ENCODE measurements at regions not wholly inside any gene's neighbourhood (a gene's known extent, or its start where the extent isn't known, plus 50 kb on each side); places are given as distances from the start of the nearest gene placed in this dataset.

- Histone ChIP-seq H3K27me3 (ENCODE audit: control insufficient read depth in 1 of 2, insufficient read depth in 2 of 2, low read length in 2 of 2) (no peaks in the 10 kb centered on the region), H3K4me1 (ENCODE audit: insufficient read depth, low read length) (no peaks in the 10 kb centered on the region), H3K27ac (ENCODE audit: extremely low read length, insufficient read depth, low read length) (no peak overlapping the region), H3K79me2 (ENCODE audit: insufficient read depth, low read length) (no peaks in the 10 kb centered on the region), H3K4me2 (ENCODE audit: low read depth, low read length) (no peak overlapping the region), H3K9me3 (ENCODE audit: low read length) (peaks cover 32% of the 10 kb centered on the region), H2AFZ (ENCODE audit: low read length) (no peak overlapping the region), H3K9ac (ENCODE audit: insufficient read depth, low read depth, low read length) (no peak overlapping the region), H4K20me1 (ENCODE audit: insufficient read depth, low read length) (no peaks in the 10 kb centered on the region), H3K36me3 (replicated peaks in 1 of 2; ENCODE audit: control insufficient read depth in 1 of 2, insufficient read depth in 2 of 2, low read length in 2 of 2) (no peaks in the 10 kb centered on the region), H3K4me3 (replicated peaks in 1 of 3; ENCODE audit: insufficient read depth in 1 of 3, low read depth in 2 of 3, low read length in 3 of 3) (no peak overlapping the region)
- intact Hi-C loops (cut with micrococcal nuclease; ENCODE audit: unreplicated experiment), result no loop called here
- WGBS (ENCODE audit: low lambda C conversion rate), result 94% methylated on average over 1 of the region's 1 CpG
- POLR2A ChIA-PET, result no interaction called here
- FAIRE-seq (no peak), DNase-seq (ENCODE audit: low spot score) (no peak), ATAC-seq (no peak)
- CTCF ChIA-PET (ENCODE audit: low intra/inter-chr PET ratio, low total read pairs), result no interaction called here
- TF ChIP-seq NPAS2 (CRISPR knock-in tag; IDR thresholded peaks at IDR 0.05; ENCODE audit: borderline replicate concordance) (no peak), SRY (CRISPR knock-in tag; IDR thresholded peaks at IDR 0.05) (no peak)
- in situ Hi-C loops (cut with HindIII; ENCODE audit: extremely low pct_ligation_motif_present, low pct_unique_long_range_greater_than_20kb), result no loop called here
- BruUV-seq (replicated peaks), result no TSS peak
Measured at GRCh38 chr1:96281491-96281890, 440.1 kb upstream of the PTBP2 start.

- ATAC-seq, result no peak
- ChIA-PET CTCF (ENCODE audit: low intra/inter-chr PET ratio, low total read pairs) (no interaction called here), POLR2A (no interaction called here)
- Histone ChIP-seq H3K27me3 (ENCODE audit: control insufficient read depth in 1 of 2, insufficient read depth in 2 of 2, low read length in 2 of 2) (no peaks in the 10 kb centered on the region), H3K9me3 (ENCODE audit: low read length) (peaks cover 60% of the 10 kb centered on the region), H3K27ac (ENCODE audit: extremely low read length, insufficient read depth, low read length) (no peak overlapping the region), H3K9ac (ENCODE audit: insufficient read depth, low read depth, low read length) (no peak overlapping the region), H3K4me1 (ENCODE audit: insufficient read depth, low read length) (no peaks in the 10 kb centered on the region), H3K4me2 (ENCODE audit: low read depth, low read length) (no peak overlapping the region), H3K36me3 (replicated peaks in 1 of 2; ENCODE audit: control insufficient read depth in 1 of 2, insufficient read depth in 2 of 2, low read length in 2 of 2) (no peaks in the 10 kb centered on the region), H3K79me2 (ENCODE audit: insufficient read depth, low read length) (no peaks in the 10 kb centered on the region), H2AFZ (ENCODE audit: low read length) (no peak overlapping the region), H4K20me1 (ENCODE audit: insufficient read depth, low read length) (no peaks in the 10 kb centered on the region), H3K4me3 (replicated peaks in 1 of 3; ENCODE audit: insufficient read depth in 1 of 3, low read depth in 2 of 3, low read length in 3 of 3) (no peak overlapping the region)
- FAIRE-seq, result no peak
- 0% methylated on average over 1 of the region's 1 CpG for WGBS (ENCODE audit: low lambda C conversion rate)
- TF ChIP-seq MED8 (CRISPR knock-in tag; IDR thresholded peaks at IDR 0.05; ENCODE audit: insufficient replicate concordance) (no peak), ZNF503 (CRISPR knock-in tag; IDR thresholded peaks at IDR 0.05) (no peak), PAX8 (CRISPR knock-in tag; IDR thresholded peaks at IDR 0.05; ENCODE audit: borderline replicate concordance) (no peak), ZSCAN12 (CRISPR knock-in tag; IDR thresholded peaks at IDR 0.05) (no peak), ZZZ3 (CRISPR knock-in tag; IDR thresholded peaks at IDR 0.05; ENCODE audit: borderline replicate concordance) (no peak), ZNF552 (CRISPR knock-in tag; IDR thresholded peaks at IDR 0.05; ENCODE audit: borderline replicate concordance) (no peak), PPARG (CRISPR knock-in tag; conservative IDR thresholded peaks at IDR 0.05) (no peak), ZNF772 (CRISPR knock-in tag; IDR thresholded peaks at IDR 0.05) (no peak), TEAD3 (CRISPR knock-in tag; optimal IDR thresholded peaks at IDR 0.05; ENCODE audit: borderline replicate concordance) (no peak), ZBTB39 (CRISPR knock-in tag; IDR thresholded peaks at IDR 0.05) (no peak), NCOA1 (CRISPR knock-in tag; IDR thresholded peaks at IDR 0.05) (no peak), FOXP1 (IDR thresholded peaks at IDR 0.05) (no peak), FOXP1 (CRISPR knock-in tag; IDR thresholded peaks at IDR 0.05) (no peak), TOE1 (CRISPR knock-in tag; IDR thresholded peaks at IDR 0.05) (no peak), ZNF317 (CRISPR knock-in tag; IDR thresholded peaks at IDR 0.05) (no peak), TEF (CRISPR knock-in tag; IDR thresholded peaks at IDR 0.05) (no peak)
- in situ Hi-C loops (cut with HindIII; ENCODE audit: extremely low pct_ligation_motif_present, low pct_unique_long_range_greater_than_20kb), result no loop called here
- DNase-seq (ENCODE audit: low spot score), result no peak
- intact Hi-C loops (cut with micrococcal nuclease; ENCODE audit: unreplicated experiment), result no loop called here
- no TSS peak for BruUV-seq (replicated peaks)
Measured at GRCh38 chr1:96290033-96290432, 431.6 kb upstream of the PTBP2 start.
